GM19351 (cell line): ENCODE measurements at regions not wholly inside any gene's neighbourhood (a gene's known extent, or its start where the extent isn't known, plus 50 kb on each side); places are given as distances from the start of the nearest gene placed in this dataset.

ENCODE experiments used
- ATAC-seq: cut with Tn5 transposase; IDR thresholded peaks from one replicate; pipeline ENCODE4 v1.9.1; 2021; ENCODE audit warnings: mild to moderate bottlenecking, moderate library complexity; ENCODE audit not compliant: unreplicated experiment

DNA sequence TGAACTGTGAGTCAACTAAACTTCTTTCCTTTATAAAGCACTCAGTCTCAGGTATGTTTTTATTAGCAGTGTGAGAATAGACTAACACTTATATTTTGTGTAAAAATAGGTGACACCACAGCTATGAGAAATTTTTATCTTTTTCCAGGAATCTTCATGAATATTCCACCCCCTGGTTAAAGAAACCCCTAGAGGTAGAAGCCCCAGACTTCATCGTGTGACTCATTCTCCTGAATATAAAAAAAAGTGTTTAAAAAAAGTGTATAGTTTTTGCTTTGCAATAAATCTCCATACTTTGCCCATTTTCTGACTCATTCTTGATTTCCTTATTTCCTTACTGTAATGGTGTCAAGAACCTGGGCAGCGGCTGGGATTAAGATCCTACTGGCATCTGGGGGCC, 667.6 kb upstream of the CELF2 start:
- ATAC-seq = no peak

GRCh38 chr10:10351451-10351850, 666.2 kb upstream of the CELF2 start:
- no peak for ATAC-seq

DNA sequence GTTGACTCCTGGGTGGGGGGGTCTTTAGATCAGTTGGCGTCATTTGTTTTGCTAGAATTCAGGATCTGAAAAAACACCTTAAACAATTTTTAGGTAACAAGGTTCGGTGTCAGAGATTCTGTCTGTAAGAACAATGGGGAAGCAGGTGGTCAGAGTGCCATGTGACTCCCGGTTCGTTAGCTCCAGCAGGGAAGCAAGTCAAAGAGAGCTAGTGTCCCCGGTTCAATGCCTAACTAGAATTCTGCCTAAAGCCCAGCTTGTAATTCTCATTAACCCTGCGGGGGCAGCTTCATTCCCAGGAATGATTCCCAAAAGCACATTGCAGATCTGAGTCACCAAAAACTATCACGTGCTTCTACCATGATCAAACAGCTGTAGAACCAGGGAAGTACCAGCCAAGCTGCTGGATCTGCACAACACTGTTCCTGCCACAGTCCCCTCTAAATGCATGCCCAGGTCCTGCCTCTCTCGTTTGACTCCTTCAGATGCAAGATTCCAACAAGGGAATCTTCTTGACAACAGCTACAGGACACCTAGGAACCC, 664.3 kb upstream of the CELF2 start:
- ATAC-seq = no peak

DNA sequence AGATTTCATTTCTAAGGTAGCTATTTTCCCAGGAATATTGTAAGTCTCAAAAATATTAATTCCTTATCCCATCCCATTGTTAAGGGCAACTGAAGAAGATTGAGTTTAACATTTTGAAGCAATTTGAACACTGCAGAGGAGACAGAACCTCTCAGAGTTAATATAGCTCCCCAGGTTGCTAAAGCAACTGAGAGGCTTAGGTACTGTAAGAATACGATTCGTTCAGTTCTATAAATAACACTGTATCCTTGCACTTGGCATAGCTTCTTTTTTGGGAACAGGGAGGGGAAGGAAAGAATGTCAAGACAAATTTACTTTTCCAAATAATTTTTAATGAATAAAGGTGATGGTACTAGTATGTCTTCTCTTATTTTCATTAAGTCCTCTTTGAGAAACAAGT, 658.4 kb upstream of the CELF2 start:
- no peak for ATAC-seq

- ATAC-seq = no peak
These were observed 656.3 kb upstream of the CELF2 start for GRCh38 chr10:10361301-10361885.

DNA sequence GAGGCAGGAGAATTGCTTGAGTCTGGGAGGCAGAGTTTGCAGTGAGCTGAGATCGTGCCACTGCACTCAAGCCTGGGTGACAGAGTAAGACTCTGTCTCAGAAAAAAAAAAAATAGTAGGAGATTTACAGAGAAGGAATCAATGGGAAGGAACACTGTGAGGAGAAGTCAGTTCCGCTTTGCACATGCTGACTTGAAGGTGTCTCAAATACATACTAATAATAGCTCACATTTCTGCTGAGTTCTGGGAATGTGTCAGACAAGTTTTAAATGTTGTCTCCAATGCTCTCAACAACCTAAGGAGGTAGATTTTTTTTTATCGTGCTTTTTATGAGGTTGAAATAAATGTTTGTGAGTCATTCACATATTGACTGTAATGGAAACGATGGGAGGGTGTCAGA, 654.9 kb upstream of the CELF2 start:
- ATAC-seq = no peak

DNA sequence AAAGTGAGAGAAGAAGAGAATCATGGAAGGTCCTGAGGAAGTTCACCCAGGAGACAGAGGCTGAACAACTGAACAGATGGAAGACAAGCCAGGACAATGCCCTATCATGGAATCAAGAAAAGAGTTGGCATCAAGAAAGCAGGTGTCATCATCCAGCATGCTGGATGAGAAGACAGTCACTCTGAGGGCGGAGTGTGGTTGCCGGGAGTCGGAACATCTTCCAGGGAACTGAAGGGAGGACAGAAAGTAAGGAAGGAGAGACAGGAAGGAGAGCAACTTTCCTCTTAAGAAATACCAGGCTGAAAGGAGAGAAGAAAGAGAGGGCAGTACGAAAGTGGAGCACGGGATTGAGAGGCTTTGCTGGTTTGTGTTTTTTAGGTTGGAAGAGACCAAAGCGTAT, 654.5 kb upstream of the CELF2 start:
- ATAC-seq = no peak

DNA sequence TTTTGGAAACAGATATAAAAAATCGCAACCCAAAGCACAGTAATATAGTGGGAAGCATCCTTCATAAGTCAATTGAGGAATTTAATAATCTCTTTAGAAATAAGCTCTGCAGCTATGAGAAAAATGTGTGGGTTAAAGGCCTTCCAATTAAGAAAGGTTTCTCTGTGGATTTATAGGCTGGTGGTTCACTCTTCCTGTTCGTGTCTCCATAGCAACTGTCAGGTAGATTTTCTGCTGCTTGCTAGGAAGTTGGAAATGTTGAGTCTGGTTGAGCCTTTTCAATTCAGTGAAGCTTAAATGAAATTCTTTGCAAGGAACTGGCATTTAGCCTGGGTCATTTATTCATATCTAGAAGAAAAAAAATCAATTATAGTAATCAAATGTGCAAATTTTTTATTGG, 652.8 kb upstream of the CELF2 start:
- no peak for ATAC-seq

- ATAC-seq = no peak
These were observed 652.0 kb upstream of the CELF2 start for GRCh38 chr10:10365676-10366075.

DNA sequence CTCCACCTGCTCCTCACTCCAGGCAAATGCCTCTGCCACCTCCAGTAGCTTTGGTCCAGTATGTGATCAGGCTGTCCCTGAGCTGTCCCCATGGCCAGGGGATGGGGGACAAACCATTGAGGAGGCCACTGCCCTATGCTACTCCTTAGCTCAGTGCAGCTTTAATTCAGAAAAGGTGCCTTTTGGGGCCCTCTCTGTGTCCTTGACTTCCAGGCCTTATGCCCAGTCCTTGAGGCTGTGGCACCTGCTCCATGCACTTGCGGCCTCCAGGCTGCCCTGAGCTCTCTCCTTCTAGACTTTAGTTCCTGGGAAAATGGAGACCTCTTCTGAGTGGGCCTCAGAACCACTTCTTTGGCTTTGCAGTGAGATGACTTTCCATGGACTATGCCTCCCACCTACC, 650.8 kb upstream of the CELF2 start:
- ATAC-seq = no peak

- no peak for ATAC-seq
These were observed 650.4 kb upstream of the CELF2 start for GRCh38 chr10:10367264-10367663.

- ATAC-seq = no peak
These were observed 648.6 kb upstream of the CELF2 start for GRCh38 chr10:10368951-10369576.

GRCh38 chr10:10385831-10386230, 631.8 kb upstream of the CELF2 start:
- no peak for ATAC-seq

DNA sequence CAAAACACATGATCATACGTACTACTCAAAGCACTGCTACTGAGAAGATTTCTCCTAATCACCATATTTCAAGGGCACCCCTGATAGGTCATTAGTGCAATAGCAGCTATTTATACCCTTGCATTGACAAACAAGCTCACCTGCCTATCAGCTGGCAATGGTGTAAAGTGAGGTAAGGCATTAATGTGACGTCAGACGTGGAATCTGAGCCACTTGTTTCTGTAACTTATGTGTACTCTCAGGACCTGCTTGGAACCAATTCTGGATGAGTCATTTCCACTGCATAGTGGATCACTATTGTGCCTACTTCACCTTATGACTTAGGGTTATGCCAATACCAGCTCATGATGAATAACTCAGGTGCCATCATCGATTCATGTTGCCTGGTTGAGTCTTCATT, 628.5 kb upstream of the CELF2 start:
- ATAC-seq = no peak

GRCh38 chr10:10392511-10392910, 625.2 kb upstream of the CELF2 start:
- no peak for ATAC-seq

- ATAC-seq = no peak
These were observed 622.6 kb upstream of the CELF2 start for GRCh38 chr10:10394933-10395658.

GRCh38 chr10:10396601-10397000, 621.1 kb upstream of the CELF2 start:
- no peak for ATAC-seq

- no peak for ATAC-seq
These were observed 619.8 kb upstream of the CELF2 start for GRCh38 chr10:10397906-10398305.

DNA sequence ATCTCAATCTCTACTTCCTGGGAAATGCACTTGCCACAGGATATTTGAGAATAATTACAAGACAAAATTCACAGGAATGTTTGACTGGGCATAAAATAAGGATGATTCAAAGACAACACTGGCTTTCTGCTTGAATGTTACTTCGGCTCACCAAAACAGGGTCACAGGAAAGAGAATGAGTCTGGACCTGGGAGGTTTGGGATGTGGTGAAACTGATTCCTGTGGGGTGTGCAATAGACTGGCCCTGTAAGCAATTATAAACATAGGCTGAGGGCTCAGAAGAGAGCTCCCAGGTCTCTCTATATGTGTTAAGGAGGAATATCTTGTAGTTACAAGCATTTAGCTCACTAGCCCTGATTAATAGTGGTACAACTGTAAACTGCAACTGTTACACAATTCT, 613.9 kb upstream of the CELF2 start:
- ATAC-seq = no peak

GRCh38 chr10:10417671-10418070, 600.0 kb upstream of the CELF2 start:
- ATAC-seq = no peak

DNA sequence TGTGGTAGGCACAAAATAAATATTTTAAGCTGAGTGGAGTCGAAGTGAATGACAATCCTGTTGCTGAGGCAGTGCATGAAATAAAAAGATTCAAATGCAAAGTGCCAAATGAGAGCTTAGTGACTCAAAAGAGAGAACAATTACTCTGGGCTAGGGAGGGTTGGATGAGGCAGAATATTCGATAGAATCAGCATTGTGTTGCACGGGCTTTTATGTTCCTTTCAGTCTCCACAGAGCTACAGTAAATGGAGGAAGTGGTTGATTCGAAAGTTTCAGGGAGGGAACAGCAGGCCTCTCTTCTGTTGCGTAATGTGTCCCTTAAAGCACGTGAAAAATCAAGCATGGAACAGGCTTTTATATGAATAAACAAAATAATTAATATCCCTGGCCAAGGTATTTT, 599.3 kb upstream of the CELF2 start:
- peak; percentile 99 for ATAC-seq

- ATAC-seq = no peak
These were observed 596.6 kb upstream of the CELF2 start for GRCh38 chr10:10421071-10421470.
